ENCODE measurements at regions not wholly inside any gene's neighbourhood (a gene's known extent, or its start where the extent isn't known, plus 50 kb on each side); places are given as distances from the start of the nearest gene placed in this dataset.

DNA sequence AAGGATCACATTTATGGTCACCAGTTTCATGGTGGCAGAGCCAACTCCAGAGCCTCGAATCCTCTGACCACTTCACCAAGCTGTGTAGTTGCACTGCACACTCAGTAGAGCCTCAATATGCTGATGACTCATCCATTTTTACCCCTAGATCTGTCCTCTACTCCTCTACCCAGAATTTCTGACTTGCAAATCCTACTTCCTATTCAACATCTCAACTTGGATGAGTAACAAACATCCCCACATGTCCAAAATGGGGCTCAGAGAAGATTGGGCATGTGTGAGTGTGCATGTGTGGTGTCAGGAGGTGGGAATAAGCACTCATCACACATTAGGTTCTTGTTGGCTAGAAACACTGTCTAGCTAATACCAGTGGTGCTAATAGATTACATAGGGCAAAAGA lies 57.8 kb upstream of the IGFBP2 start:
- Mint-ChIP-seq H3K36me3 (ENCODE audit: low read depth) (no peaks in the 10 kb centered on the region), H3K4me1 (no peaks in the 10 kb centered on the region), H3K9me3 (peaks cover 6% of the 10 kb centered on the region), H3K27me3 (ENCODE audit: low read depth) (peaks cover 6% of the 10 kb centered on the region), H3K27ac (ENCODE audit: unreplicated experiment) (no peak overlapping the region), H3K4me3 (no peak overlapping the region)
- DNase-seq (ENCODE audit: low read depth, low spot score) = no peak
- TF ChIP-seq, protein P1, sequence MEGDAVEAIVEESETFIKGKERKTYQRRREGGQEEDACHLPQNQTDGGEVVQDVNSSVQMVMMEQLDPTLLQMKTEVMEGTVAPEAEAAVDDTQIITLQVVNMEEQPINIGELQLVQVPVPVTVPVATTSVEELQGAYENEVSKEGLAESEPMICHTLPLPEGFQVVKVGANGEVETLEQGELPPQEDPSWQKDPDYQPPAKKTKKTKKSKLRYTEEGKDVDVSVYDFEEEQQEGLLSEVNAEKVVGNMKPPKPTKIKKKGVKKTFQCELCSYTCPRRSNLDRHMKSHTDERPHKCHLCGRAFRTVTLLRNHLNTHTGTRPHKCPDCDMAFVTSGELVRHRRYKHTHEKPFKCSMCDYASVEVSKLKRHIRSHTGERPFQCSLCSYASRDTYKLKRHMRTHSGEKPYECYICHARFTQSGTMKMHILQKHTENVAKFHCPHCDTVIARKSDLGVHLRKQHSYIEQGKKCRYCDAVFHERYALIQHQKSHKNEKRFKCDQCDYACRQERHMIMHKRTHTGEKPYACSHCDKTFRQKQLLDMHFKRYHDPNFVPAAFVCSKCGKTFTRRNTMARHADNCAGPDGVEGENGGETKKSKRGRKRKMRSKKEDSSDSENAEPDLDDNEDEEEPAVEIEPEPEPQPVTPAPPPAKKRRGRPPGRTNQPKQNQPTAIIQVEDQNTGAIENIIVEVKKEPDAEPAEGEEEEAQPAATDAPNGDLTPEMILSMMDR (conservative IDR thresholded peaks at IDR 0.05) = no peak

DNA sequence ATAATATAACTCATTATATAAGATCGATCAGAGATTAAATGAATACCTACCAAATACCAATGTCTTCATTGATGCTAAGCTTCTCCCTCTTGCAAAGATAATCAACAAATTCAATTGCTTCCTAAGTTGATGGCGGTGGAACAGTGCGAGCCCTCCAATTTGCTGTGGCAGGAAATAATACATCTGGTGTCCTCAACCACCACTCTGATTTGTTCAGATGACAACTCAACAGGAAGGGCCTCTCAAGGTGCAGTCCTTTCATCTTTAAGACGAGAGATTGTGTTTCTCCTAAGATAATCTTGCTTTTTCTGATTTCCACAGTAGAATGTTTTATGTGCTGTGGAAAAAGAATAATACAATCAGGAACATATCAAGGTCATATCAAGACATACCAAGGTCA lies 56.6 kb upstream of the IGFBP2 start:
- DNase-seq (ENCODE audit: low read depth, low spot score) = no peak
- peaks cover under 1% of the 10 kb centered on the region for H3K9me3 Mint-ChIP-seq
- H3K4me1 Mint-ChIP-seq = no peaks in the 10 kb centered on the region
- H3K27ac Mint-ChIP-seq (ENCODE audit: unreplicated experiment) = no peak overlapping the region
- H3K36me3 Mint-ChIP-seq (ENCODE audit: low read depth) = no peaks in the 10 kb centered on the region
- H3K27me3 Mint-ChIP-seq (ENCODE audit: low read depth) = peaks cover 6% of the 10 kb centered on the region
- no peak overlapping the region for H3K4me3 Mint-ChIP-seq
- TF ChIP-seq, protein P1 (conservative IDR thresholded peaks at IDR 0.05) = no peak

DNA sequence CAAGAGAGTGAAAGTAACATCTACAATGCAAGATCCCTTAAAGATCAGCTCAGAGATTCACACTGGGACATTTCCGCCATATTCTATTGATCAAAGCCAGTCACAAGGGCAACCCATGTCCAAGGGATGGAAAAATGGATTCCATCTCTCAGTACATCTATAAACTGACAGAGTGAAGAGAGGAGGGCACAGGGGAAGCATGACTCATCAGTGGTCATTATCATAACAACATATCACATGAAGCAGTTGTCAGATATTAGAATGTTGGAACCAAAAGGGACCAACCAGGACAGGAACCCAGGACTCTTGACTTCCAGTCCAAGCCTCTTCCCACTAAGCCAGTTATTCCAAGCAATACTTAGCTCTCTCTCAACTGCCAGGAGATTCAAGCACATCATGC lies 54.9 kb upstream of the IGFBP2 start:
- Mint-ChIP-seq H3K27ac (ENCODE audit: unreplicated experiment) (no peak overlapping the region), H3K27me3 (ENCODE audit: low read depth) (peaks cover 8% of the 10 kb centered on the region), H3K9me3 (no peaks in the 10 kb centered on the region), H3K36me3 (ENCODE audit: low read depth) (no peaks in the 10 kb centered on the region), H3K4me3 (no peak overlapping the region), H3K4me1 (no peaks in the 10 kb centered on the region)
- TF ChIP-seq, protein P1 (conservative IDR thresholded peaks at IDR 0.05) = no peak
- no peak for DNase-seq (ENCODE audit: low read depth, low spot score)

DNA sequence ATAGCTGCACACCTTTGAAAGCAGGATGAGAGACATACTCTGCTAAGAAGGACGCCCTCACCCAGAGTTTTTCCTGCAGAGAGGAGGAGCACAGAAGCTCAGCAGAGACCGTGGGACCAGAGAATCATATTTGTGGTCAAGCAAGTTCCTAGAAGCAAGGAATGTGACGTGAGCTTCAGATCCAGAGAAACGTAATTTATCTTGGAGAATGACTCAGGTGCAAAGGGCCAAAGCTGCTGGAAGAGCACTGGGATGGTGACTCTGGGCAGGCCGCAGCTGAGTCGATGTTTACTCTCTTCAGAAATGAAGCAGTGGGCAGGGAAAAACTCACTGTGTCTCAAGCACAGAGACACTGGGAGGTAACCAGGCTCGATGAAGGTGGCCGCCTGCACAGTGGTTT lies 50.1 kb upstream of the IGFBP2 start:
- Mint-ChIP-seq H3K4me3 (no peak overlapping the region), H3K27me3 (ENCODE audit: low read depth) (peaks cover 8% of the 10 kb centered on the region), H3K36me3 (ENCODE audit: low read depth) (no peaks in the 10 kb centered on the region), H3K9me3 (peaks cover 4% of the 10 kb centered on the region), H3K4me1 (peaks cover 14% of the 10 kb centered on the region), H3K27ac (ENCODE audit: unreplicated experiment) (no peak overlapping the region)
- TF ChIP-seq, protein P1 (conservative IDR thresholded peaks at IDR 0.05) = no peak
- no peak for DNase-seq (ENCODE audit: low read depth, low spot score)

Data from neural crest cell (in vitro differentiated cells).